GM08714 (cell line): ENCODE measurements at regions not wholly inside any gene's neighbourhood (a gene's known extent, or its start where the extent isn't known, plus 50 kb on each side); places are given as distances from the start of the nearest gene placed in this dataset.
"Not testable (repeated sequence)": the region's sequence is repeated elsewhere in the genome, so short reads cannot be mapped to it uniquely, and the experiment has no call there.

Experiments
- H3K4me3 ChIP-seq: fragments of 200-500 bp; sonication (Bioruptor generic); 2 replicates; pipeline ENCODE4 v1.5.1; 2014; ENCODE audit warnings: mild to moderate bottlenecking, low read length, inconsistent platforms
- ZNF274 ChIP-seq: IDR thresholded peaks from 2 replicates; pipeline ENCODE4 v1.6.1; 2012; ENCODE audit warnings: mild to moderate bottlenecking, low read depth, low read length

DNA sequence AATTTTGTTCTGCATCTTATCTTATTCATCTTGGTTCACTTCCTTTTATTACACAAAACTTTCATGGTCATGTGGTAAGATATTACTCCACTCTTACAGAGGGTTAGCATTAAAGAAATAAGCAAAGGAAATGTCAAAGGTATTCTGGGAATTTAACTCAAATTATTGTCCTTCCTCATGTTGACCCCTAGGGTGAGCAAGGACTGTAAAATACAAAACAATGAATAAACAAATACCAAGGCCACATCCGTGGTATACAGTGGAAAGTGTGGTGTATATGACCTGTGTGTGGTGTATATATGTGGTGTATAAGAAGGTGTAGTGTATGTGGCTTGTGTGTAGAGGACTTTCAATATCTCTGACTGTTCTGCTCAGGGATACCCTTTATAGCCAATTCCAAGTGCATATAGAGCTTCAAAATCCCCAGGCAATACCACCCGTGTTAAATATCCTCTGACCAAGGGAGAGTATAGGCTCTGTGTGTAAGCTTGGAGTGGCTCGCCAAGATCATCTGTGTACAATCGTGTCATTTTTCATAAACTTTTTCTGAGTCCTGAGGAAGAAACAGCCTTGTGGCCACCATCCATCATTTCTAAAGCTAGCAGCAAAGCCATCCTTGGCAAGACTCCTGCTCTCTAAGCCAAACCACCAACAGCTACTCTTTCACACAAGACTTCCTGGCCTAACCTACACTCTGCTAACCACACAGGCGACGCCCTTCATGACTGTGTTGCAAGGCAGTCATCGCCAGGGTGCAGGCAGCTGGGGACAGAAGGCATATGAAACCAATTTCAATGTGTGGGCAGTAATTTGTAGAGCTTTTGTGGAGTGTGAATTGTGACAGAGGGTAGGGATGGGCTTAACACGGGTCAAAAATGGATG lies 548.0 kb downstream of the ETS1 start:
- no peak for TF ChIP-seq ZNF274
- H3K4me3 ChIP-seq: no peak overlapping the region

DNA sequence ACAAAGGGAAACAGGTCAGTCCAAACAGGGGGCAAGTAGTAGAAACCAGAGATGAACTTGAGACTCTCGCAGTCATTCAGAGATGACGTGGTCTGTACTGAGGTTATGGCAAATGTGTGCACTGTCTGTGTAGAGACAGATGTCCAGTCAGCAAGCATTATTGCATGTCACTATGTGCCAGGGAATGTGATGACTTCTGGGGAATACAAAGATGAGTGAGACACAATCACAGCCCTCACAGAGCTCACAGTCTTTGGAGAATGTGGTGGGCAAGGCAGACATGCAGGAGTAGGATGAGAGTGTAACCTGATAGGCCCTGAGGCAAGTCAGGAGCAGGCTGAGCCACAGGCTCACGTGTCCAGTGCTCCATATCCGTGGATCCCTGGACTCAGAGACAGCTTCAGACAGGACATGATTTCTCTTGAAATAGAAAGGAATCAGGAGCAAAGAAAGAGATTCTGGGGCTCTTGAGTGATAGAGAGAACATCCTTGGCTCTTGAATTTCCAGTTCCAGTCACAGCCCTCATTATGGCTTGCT lies 550.7 kb downstream of the ETS1 start:
- H3K4me3 ChIP-seq: no peak overlapping the region
- TF ChIP-seq ZNF274: no peak

GRCh38 chr11:128036006-128036405 lies 551.4 kb downstream of the ETS1 start:
- H3K4me3 ChIP-seq: no peak overlapping the region
- TF ChIP-seq ZNF274: no peak

- not testable (repeated sequence) for H3K4me3 ChIP-seq
Observed at GRCh38 chr11:128031538-128032134, 555.7 kb downstream of the ETS1 start.

- no peak overlapping the region for H3K4me3 ChIP-seq
- no peak for TF ChIP-seq ZNF274
Observed at GRCh38 chr11:128029219-128029722, 558.1 kb downstream of the ETS1 start.

- H3K4me3 ChIP-seq: no peak overlapping the region
- no peak for TF ChIP-seq ZNF274
Observed at GRCh38 chr11:128026596-128026995, 560.8 kb downstream of the ETS1 start.

- no peak overlapping the region for H3K4me3 ChIP-seq
- no peak for TF ChIP-seq ZNF274
Observed at GRCh38 chr11:128022761-128023160, 564.6 kb downstream of the ETS1 start.

DNA sequence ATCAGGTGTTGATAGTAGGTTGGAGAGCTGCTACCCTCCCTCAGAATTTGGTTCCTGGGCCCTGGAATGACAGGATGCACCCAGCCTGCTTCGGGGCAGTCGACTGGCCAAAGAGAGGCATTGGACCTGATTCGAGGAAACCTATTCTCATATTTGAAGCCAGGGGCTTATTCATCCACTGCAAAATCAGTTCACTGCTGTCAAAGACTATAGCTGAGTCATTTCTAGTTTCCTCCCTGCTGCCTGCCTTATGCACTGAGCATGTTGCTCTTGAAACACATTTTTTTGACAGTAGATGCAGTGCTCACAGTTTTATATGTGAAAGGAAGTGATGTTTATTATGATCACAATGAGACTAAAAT lies 565.4 kb downstream of the ETS1 start:
- no peak for TF ChIP-seq ZNF274

GRCh38 chr11:128021349-128022006 lies 565.9 kb downstream of the ETS1 start:
- no peak overlapping the region for H3K4me3 ChIP-seq
- no peak for TF ChIP-seq ZNF274

More for the DNA sequence above, 565.4 kb downstream of the ETS1 start:
- no peak overlapping the region for H3K4me3 ChIP-seq

- no peak for TF ChIP-seq ZNF274
- no peak overlapping the region for H3K4me3 ChIP-seq
Observed at GRCh38 chr11:128018692-128019091, 568.7 kb downstream of the ETS1 start.

DNA sequence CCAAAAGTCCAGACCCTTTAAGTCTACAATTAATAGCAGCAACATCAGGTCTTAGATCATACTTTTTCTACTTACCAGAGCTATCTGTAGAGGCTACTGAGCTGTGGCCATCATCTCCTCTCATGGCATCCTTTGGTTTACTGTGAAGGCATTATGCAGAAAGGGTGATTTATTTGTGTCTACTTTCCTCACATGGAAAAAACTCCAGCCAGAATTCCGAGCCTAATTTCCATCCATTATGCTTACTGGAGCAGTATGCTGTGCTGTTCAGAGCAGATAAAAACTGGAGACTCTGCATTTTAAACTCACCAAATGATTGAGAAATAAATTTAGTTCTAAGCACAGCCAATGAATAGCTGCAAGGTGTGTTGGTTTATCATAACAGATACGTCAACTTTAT lies 581.8 kb downstream of the ETS1 start:
- no peak overlapping the region for H3K4me3 ChIP-seq
- TF ChIP-seq ZNF274: no peak

GRCh38 chr11:127998421-127998820 lies 588.9 kb downstream of the ETS1 start:
- H3K4me3 ChIP-seq: no peak overlapping the region
- TF ChIP-seq ZNF274: no peak

GRCh38 chr11:127997594-127997993 lies 589.8 kb downstream of the ETS1 start:
- no peak overlapping the region for H3K4me3 ChIP-seq
- no peak for TF ChIP-seq ZNF274

DNA sequence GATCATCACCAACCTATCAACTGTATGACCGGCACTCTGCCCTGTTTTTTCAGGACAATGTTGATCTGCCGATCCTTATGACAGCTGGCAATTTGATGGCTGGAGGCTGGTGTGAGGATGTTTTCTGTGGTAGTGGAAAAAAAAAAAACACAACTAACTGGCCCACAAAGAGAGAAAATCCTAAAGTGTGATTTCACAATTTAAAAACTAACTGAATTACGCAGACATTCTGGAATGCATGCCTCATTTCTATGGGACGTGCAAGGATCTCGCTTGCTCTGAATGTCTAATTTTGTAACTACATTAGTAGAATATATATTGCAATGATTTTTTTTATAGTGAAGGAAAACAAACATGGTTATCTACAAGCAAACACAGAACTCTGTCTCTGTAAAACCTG lies 590.5 kb downstream of the ETS1 start:
- TF ChIP-seq ZNF274: no peak
- H3K4me3 ChIP-seq: no peak overlapping the region

- TF ChIP-seq ZNF274: no peak
- no peak overlapping the region for H3K4me3 ChIP-seq
Observed at GRCh38 chr11:127995921-127996320, 591.4 kb downstream of the ETS1 start.

- H3K4me3 ChIP-seq: no peak overlapping the region
- no peak for TF ChIP-seq ZNF274
Observed at GRCh38 chr11:127994736-127995135, 592.6 kb downstream of the ETS1 start.
